Astrocyte (in vitro differentiated cells and primary cell): ENCODE measurements at regions not wholly inside any gene's neighbourhood (a gene's known extent, or its start where the extent isn't known, plus 50 kb on each side); places are given as distances from the start of the nearest gene placed in this dataset.

Experiments
- DNase-seq: peaks from one replicate; pipeline ENCODE4 v3.0.0-alpha.2; 2010; ENCODE audit warnings: low read depth
- FAIRE-seq: peaks from 2 replicates; lab custom pipeline; 2011; peaks lifted over from hg19 to GRCh38; lab: Jason Lieb, UNC
- H2AFZ ChIP-seq: 2 replicates; pipeline ENCODE4 v1.6.0; 2012; ENCODE audit warnings: low read depth, low read length, inconsistent platforms
- H3K27ac ChIP-seq: 2 replicates; pipeline ENCODE4 v1.5.1; 2011; ENCODE audit warnings: low read depth, low read length, inconsistent platforms
- H3K27me3 ChIP-seq: 2 replicates; pipeline ENCODE4 v1.6.0; 2011; ENCODE audit warnings: low read length, inconsistent platforms; ENCODE audit not compliant: insufficient read depth
- H3K36me3 ChIP-seq: 2 replicates; pipeline ENCODE4 v1.5.1; 2011; ENCODE audit warnings: low read length, inconsistent platforms; ENCODE audit not compliant: insufficient read depth
- H3K4me1 ChIP-seq: 2 replicates; pipeline ENCODE4 v1.5.1; 2011; ENCODE audit warnings: low read length, inconsistent platforms; ENCODE audit not compliant: insufficient read depth
- H3K4me2 ChIP-seq: 2 replicates; pipeline ENCODE4 v1.6.0; 2012; ENCODE audit warnings: low read length, inconsistent platforms
- H3K4me3 ChIP-seq: 2 replicates; pipeline ENCODE4 v1.5.1; 2011; ENCODE audit warnings: low read depth, mild to moderate bottlenecking, low read length, inconsistent platforms; ENCODE audit not compliant: insufficient read depth
- H3K79me2 ChIP-seq: 2 replicates; pipeline ENCODE4 v1.6.0; 2012; ENCODE audit warnings: mild to moderate bottlenecking, low read length, inconsistent platforms; ENCODE audit not compliant: insufficient read depth
- H3K9ac ChIP-seq: 2 replicates; pipeline ENCODE4 v1.6.0; 2012; ENCODE audit warnings: mild to moderate bottlenecking, low read length, inconsistent platforms
- H3K9me3 ChIP-seq: 2 replicates; pipeline ENCODE4 v1.5.1; 2012; ENCODE audit warnings: low read depth, mild to moderate bottlenecking, low read length, inconsistent platforms; ENCODE audit not compliant: insufficient read depth
- H4K20me1 ChIP-seq: 2 replicates; pipeline ENCODE4 v1.6.0; 2012; ENCODE audit warnings: low read length, inconsistent platforms; ENCODE audit not compliant: insufficient read depth
- H3K27ac Mint-ChIP-seq: one replicate; pipeline ENCODE4 v1.8.0; 2021; ENCODE audit warnings: mild to moderate bottlenecking, mixed read lengths; ENCODE audit not compliant: unreplicated experiment
- H3K27me3 Mint-ChIP-seq: one replicate; pipeline ENCODE4 v1.8.0; 2021; ENCODE audit warnings: low read depth, mixed read lengths; ENCODE audit not compliant: unreplicated experiment
- H3K36me3 Mint-ChIP-seq: one replicate; pipeline ENCODE4 v1.8.0; 2021; ENCODE audit warnings: low read depth, mixed read lengths; ENCODE audit not compliant: unreplicated experiment
- H3K4me1 Mint-ChIP-seq: one replicate; pipeline ENCODE4 v1.8.0; 2021; ENCODE audit warnings: low read depth, mixed read lengths; ENCODE audit not compliant: unreplicated experiment
- H3K4me3 Mint-ChIP-seq: one replicate; pipeline ENCODE4 v1.8.0; 2021; ENCODE audit warnings: mild to moderate bottlenecking, moderate library complexity, mixed read lengths; ENCODE audit not compliant: unreplicated experiment
- H3K9me3 Mint-ChIP-seq: one replicate; pipeline ENCODE4 v1.8.0; 2021; ENCODE audit warnings: mild to moderate bottlenecking, mixed read lengths; ENCODE audit not compliant: unreplicated experiment
- EZH2 ChIP-seq: IDR thresholded peaks from 2 replicates; pipeline ENCODE4 v1.6.1; 2012; ENCODE audit warnings: mild to moderate bottlenecking, low read length, inconsistent platforms; ENCODE audit not compliant: insufficient read depth
- TF ChIP-seq, protein P1 (sequence below): IDR thresholded peaks from 2 replicates; pipeline ENCODE4 v1.5.1; 2011; ENCODE audit warnings: low read depth, mild to moderate bottlenecking, inconsistent platforms, low read length, moderate library complexity; ENCODE audit not compliant: insufficient read depth

DNA sequence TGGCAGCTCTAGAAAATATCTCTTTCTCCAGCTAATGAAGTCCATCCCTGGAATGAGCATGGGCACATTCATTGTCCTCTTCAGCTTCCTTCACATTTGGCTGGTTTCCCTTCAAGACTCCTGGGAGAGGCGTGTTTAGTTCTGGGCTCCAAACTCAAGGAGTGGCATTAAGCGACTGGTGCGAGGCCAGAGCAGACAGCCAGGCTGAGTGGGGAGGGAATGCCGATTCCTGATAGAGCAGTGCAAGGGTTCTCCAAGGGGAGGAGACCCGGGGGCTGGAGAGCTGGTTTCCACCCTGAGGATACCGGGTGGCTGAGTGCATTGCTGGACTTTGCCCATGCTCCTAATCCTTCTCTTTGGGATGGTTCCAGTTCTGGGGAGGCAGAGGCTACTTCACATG lies 372.1 kb downstream of the RPS24 start:
- FAIRE-seq (no peak), DNase-seq (no peak)
- Mint-ChIP-seq H3K9me3 (peaks cover 3% of the 10 kb centered on the region), H3K27ac (no peak overlapping the region), H3K27me3 (peaks cover 38% of the 10 kb centered on the region), H3K4me1 (peaks cover 10% of the 10 kb centered on the region), H3K4me3 (no peak overlapping the region), H3K36me3 (peaks cover 4% of the 10 kb centered on the region)
- no peaks in the 10 kb centered on the region for H3K9me3 ChIP-seq
- no peaks in the 10 kb centered on the region for H3K79me2 ChIP-seq
- H3K27ac ChIP-seq: no peak overlapping the region
- H4K20me1 ChIP-seq: no peaks in the 10 kb centered on the region
- no peak overlapping the region for H3K4me3 ChIP-seq
- H3K4me2 ChIP-seq: no peak overlapping the region
- H2AFZ ChIP-seq: no peak overlapping the region
- H3K4me1 ChIP-seq: peaks cover 20% of the 10 kb centered on the region
- H3K27me3 ChIP-seq: peaks cover 14% of the 10 kb centered on the region
- H3K9ac ChIP-seq: no peak overlapping the region
- no peaks in the 10 kb centered on the region for H3K36me3 ChIP-seq
- TF ChIP-seq EZH2: no peak
- TF ChIP-seq, protein P1, sequence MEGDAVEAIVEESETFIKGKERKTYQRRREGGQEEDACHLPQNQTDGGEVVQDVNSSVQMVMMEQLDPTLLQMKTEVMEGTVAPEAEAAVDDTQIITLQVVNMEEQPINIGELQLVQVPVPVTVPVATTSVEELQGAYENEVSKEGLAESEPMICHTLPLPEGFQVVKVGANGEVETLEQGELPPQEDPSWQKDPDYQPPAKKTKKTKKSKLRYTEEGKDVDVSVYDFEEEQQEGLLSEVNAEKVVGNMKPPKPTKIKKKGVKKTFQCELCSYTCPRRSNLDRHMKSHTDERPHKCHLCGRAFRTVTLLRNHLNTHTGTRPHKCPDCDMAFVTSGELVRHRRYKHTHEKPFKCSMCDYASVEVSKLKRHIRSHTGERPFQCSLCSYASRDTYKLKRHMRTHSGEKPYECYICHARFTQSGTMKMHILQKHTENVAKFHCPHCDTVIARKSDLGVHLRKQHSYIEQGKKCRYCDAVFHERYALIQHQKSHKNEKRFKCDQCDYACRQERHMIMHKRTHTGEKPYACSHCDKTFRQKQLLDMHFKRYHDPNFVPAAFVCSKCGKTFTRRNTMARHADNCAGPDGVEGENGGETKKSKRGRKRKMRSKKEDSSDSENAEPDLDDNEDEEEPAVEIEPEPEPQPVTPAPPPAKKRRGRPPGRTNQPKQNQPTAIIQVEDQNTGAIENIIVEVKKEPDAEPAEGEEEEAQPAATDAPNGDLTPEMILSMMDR: no peak

- Mint-ChIP-seq H3K4me1 (peaks cover 10% of the 10 kb centered on the region), H3K27me3 (peaks cover 41% of the 10 kb centered on the region), H3K36me3 (peaks cover 4% of the 10 kb centered on the region), H3K27ac (no peak overlapping the region), H3K4me3 (peak overlapping the region; percentile 76), H3K9me3 (peaks cover 3% of the 10 kb centered on the region)
- no peaks in the 10 kb centered on the region for H3K36me3 ChIP-seq
- peak overlapping the region; percentile 88 for H2AFZ ChIP-seq
- no peak overlapping the region for H3K9ac ChIP-seq
- H3K27ac ChIP-seq: no peak overlapping the region
- H4K20me1 ChIP-seq: no peaks in the 10 kb centered on the region
- FAIRE-seq: no peak
- no peak for TF ChIP-seq EZH2
- TF ChIP-seq, protein P1: no peak
- no peaks in the 10 kb centered on the region for H3K79me2 ChIP-seq
- H3K4me3 ChIP-seq: peak overlapping the region; percentile 56
- H3K4me2 ChIP-seq: peak overlapping the region; percentile 89
- DNase-seq: no peak
- peaks cover 14% of the 10 kb centered on the region for H3K27me3 ChIP-seq
- no peaks in the 10 kb centered on the region for H3K9me3 ChIP-seq
- peaks cover 20% of the 10 kb centered on the region for H3K4me1 ChIP-seq
Measured at GRCh38 chr10:78406648-78407008, 373.0 kb downstream of the RPS24 start.

DNA sequence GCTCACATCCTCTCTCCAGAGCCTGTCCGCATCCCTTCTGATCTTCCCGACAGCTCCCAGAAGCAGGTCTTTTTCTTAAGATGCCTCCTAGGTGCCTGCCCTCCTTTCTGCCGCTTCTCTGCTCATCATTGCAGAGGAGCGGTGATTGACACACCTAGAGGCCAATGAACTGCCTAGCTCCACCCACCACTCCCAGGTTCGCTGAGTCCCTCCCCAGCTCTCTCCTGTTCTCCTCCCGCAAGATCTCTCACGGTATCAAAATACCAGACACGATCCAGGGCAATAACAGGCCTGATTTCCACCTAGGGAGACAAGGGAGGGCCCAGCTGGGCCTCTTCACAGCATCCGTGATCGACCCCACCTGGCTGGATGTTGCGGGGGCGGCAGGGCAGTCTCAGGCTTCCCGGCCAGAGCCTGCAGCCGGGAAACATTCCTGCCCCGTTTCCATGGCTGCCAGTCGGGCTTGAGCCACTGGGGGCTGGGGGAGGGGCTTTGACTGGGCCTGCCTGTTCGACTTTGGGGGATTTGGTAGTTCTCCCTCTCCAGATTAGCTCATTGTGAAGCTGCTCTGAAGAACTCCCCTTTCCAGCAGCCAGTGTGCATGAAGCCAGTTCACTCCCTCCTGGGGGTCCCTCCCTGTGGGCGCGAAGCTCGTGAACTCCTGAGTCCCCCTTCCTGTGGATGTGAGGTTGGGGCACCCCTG lies 373.5 kb downstream of the RPS24 start:
- peak overlapping the region; percentile 51 for H3K9ac ChIP-seq

More for the DNA sequence above, 373.5 kb downstream of the RPS24 start:
- Histone ChIP-seq H3K27ac (no peak overlapping the region), H3K36me3 (no peaks in the 10 kb centered on the region), H4K20me1 (no peaks in the 10 kb centered on the region), H3K27me3 (peaks cover 14% of the 10 kb centered on the region), H3K9me3 (no peaks in the 10 kb centered on the region), H3K4me1 (peaks cover 20% of the 10 kb centered on the region), H3K4me2 (peak overlapping the region; percentile 89), H3K4me3 (peak overlapping the region; percentile 56), H2AFZ (peak overlapping the region; percentile 88), H3K79me2 (no peaks in the 10 kb centered on the region)
- FAIRE-seq: no peak
- Mint-ChIP-seq H3K36me3 (peaks cover 4% of the 10 kb centered on the region), H3K4me3 (peak overlapping the region; percentile 76), H3K27ac (peak overlapping the region; percentile 75), H3K9me3 (peaks cover 3% of the 10 kb centered on the region), H3K27me3 (peaks cover 39% of the 10 kb centered on the region), H3K4me1 (peaks cover 10% of the 10 kb centered on the region)
- DNase-seq: peak; percentile 97
- TF ChIP-seq EZH2: no peak
